ENCODE measurements at regions not wholly inside any gene's neighbourhood (a gene's known extent, or its start where the extent isn't known, plus 50 kb on each side); places are given as distances from the start of the nearest gene placed in this dataset.
A peak's percentile ranks its signal among the peaks of the same experiment; 100 is the strongest.

DNA sequence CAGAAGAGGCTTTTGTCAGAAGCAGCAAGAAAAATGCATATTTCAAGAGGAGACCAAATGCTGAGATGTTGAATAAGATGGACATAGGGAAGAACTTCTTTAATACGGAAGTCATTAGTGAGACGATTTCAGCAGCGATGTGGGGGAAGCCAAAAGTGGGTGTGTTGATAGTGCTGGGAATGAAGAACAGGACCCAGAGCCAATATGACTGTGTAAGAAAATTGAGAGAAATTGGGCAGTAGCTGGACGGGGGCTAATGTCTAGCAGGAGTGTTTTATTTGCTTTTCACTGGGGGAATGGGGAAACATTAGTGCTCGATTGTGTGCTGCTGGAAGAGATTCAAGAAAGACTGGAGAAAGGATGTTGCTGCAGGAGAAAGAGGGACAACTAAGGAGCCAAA lies 788.7 kb upstream of the KLHL29 start:
- no peak for DNase-seq (ENCODE audit: low spot score)

DNA sequence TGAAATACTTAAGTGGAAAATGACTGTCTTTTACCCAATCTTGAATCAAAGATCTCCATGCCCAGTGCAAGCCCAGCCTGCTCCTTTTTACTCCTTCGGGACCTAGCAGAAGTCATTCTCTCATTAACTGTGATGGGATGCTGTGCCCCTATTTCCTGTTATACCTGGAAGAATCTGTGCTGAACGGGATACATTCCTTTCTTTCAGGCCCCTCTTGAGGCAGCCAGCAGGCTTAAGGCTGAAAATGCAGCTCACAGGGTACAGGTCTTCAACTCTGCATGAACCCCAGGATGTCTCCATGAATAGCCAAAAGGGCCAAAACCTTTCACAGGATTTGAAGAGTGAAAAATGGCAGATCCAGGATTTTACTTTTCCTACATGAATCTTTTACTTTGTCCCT lies 784.8 kb upstream of the KLHL29 start:
- no peak for DNase-seq (ENCODE audit: low spot score)

DNA sequence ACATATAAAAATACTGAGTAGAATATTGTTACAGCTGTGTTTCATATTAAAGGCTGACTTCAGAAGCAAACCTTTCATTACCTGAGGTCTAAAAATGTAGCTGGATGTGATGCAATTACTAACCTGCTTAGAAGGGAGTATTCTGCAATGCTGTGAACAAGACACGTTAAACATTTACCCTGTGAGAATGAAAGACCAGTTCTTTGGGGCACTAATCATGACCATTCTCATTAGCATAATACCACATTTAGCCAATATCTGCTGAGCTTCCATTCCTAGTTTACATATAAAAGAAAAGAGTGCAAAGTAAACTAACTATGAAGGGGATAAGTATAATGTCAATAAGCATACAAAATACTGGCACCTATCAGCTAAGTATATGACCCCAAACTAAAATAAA lies 784.0 kb upstream of the KLHL29 start:
- no peak for DNase-seq (ENCODE audit: low spot score)

DNA sequence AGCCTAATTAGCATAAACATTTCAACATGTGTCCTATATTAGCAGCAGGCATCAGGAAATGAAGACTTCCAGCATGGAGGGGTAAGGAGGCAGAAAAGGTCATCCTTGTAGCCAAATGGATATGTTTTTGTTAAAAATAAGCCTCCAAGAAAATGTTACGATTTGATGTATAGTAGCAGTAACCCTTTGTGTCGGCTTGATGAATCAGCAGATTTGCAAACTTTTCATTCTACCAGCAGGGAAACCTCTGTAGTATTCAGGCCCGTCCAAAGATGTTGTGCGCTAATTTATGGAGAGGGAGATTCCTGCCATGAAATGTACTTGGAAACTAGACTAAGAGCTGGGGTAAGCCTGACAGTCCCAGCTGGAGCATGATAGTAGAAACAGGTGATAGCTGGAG lies 780.8 kb upstream of the KLHL29 start:
- no peak for DNase-seq (ENCODE audit: low spot score)

DNA sequence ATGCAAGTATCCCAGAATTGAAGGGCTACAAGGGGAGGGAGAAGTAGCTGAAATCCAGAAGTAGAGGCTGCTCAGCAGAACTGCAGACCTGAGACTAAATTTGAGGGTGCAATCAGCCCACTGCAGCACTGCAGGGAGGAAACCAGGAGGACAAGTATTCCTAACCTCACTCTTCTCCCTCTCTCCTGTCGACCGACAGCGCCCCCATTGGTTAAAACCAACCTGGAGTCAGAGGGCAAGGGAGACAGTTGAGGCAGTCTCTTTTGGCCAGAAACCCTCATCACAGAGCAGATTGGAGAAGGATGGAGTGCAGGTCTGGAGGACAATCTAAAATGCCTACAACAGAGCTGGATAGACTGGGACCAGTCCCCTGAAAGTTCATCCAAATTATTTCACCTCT lies 768.9 kb upstream of the KLHL29 start:
- no peak for DNase-seq (ENCODE audit: low spot score)

DNA sequence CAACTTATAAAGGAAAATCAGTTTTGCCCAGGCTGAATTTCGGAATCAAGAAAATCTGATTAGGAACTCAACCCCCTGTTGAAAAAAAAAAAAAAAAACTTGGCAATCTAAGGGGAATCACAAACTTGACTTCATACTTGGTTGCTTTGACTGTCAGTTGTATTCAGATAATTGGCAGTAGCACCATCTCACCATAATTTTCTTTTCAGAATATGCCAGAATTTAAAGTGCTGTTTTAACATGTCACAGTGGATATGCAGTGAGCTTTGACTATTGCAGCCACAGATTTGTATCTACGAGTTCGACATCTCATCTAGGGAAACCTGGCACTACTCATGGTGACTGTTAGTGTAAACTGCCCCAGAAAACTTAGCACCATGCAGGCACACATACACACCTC lies 761.4 kb upstream of the KLHL29 start:
- DNase-seq (ENCODE audit: low spot score), result no peak

DNA sequence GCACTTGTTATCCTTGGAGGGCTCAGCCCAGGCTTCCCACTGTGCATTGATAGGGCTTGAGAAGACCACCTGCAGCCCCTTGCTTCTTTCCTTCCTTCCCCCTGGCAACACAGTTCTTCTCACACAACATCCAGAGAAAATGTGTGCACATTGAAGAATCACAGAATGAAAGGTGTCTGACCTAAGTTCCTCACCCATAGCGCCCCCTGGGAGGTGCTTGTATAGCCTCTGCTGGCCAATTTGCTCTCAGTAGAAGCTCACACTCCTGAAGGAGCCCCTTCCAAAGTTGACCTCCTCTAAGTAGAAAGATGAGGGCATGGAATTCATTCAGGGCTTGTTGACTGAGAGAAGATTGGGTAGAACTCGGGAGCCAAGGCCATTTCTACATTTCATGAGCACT lies 758.4 kb upstream of the KLHL29 start:
- DNase-seq (ENCODE audit: low spot score), result no peak

DNA sequence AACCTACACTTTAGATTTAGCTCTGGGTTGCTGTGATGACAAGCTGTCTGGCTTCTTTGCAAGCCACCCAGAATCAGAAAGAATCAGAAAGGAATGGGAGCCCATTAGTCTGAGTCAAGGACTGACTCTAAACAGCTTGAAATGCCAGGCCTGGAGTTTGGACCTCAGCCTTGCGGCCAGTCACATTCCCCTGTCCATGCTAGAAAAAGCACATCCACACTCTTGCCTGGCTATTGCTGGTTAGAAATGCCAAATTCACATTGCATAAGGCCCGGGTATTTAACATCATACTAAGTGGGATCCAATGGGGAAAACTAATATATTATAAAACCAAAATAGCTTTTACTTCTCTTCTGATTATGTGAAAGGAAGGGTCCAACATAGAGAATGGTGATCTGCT lies 756.8 kb upstream of the KLHL29 start:
- DNase-seq (ENCODE audit: low spot score), result no peak

DNA sequence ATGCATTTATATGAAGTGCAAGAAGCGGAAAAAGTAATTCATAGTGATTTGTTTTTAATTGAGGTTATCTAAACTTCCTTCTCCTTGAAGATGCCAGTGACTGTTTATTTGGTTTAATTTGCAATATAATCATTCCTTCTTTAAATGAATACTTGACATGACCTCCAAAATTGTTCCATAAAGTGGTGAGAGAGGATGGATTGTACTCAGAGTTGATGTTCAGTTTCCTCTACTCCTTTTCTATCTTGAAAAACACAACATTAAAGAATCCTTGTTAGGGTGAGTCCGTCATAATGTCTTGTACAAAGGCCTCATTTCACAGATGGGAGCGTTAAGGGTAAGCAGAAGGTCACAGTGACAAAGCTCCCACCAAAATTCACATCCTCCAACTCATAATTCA lies 756.1 kb upstream of the KLHL29 start:
- DNase-seq (ENCODE audit: low spot score), result no peak

DNA sequence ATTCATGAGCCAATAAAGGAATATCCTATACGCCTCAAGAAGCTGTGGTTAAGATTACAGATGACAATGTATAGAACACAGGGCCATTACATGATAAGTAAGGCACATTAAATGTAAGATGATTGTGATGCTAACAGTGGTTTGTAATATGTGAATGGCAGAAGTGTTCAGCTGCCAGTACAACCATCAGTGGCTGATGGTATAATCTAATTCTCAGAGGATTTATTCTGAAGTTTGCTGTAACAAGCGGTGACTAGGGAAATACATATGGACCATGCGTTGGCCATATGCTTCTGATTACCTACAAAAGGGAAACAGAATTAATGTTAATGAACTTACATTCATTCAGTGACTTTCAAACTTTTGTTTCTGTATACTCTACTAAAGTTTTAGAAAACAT lies 750.8 kb upstream of the KLHL29 start:
- no peak for DNase-seq (ENCODE audit: low spot score)

DNA sequence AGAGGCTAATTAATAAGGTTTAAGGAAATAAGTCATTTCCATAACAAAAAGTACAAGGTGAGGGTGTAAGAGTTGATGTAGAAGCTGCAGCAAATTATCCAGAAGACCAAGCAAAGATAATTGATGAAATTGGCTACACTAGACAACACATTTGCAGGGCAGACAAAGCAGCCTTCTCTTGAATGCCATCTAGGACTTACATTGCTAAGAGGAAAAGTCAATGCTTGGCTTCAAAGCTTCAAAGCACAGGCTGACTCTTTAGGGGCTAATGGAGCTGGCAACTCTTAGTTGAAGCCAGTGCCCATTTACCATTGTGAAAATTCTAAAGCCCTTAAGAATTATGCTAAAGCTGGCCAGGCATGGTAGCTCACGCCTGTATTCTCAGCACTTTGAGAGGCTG lies 728.6 kb upstream of the KLHL29 start:
- DNase-seq (ENCODE audit: low spot score), result no peak

DNA sequence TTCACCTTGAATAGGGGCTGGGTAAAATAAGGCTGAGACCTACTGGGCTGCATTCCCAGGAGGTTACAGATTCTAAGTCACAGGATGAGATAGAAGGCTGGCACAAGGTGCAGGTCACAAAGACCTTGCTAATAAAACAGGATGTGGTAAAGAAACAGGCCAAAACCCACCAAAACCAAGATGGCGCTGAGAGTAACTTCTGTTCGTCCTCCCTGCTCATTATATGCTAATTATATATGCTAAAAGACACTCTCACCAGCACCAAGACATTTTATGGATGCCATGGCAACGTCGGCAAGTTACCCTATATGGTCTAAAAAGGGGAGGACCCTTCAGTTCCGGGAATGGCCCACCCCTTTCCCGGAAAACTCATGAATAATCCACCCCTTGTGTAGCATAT lies 711.5 kb upstream of the KLHL29 start:
- DNase-seq (ENCODE audit: low spot score), result no peak

DNA sequence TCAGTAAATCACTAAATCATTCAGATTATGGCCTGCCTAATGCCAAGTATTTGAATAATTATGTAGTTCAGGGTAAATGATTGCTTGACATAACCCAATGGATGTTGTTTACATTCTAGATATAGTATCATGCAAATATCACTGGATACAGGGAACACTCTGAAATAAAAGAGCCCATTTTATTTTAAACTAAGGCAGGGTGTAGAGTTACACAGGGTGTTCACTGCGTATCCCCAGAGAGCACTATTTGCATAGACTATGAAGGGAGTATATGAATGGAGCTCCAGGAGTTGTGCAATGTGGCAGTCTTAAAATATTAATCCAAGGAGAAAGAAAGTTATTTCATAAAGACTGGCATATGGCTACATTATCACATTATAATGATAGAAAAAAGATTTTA lies 701.1 kb upstream of the KLHL29 start:
- DNase-seq (ENCODE audit: low spot score), result no peak

DNA sequence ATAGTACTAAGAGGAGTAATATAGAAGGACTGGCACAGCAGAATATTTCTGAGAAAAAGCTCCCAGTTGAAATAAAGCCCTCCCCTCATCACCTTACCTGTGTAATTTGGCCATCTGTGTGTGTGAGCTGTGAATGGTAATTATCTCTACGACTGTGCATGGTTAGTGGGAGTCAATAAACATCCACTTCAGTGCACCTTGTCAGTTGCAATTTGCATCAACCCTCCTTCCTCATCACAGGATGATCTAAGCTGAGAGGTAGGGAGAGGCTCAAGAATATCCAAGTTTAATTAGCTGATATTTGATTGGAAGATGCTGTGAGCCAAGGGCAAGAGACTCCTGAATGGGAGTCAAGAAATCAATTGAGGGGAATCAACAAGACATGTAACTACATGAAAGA lies 694.9 kb upstream of the KLHL29 start:
- DNase-seq (ENCODE audit: low spot score), result no peak

DNA sequence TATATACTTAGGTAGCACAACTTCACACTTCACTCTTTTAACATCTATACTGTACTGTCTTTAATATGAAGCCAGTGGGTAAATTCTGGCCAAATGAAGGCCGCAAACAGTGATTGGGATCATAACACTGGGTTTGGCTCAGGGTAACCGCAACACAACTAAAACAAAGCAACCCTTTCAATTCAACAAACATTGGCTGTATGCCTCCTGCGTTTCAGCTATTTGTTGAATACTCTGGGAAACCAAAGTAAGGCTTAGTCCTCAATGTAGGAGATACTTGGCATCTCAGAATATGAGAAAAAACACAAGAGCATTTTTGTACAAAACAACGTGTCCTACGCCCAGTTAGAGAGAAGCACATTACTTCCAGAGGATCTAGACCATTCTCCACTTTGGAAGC lies 693.3 kb upstream of the KLHL29 start:
- peak; percentile 64 for DNase-seq (ENCODE audit: low spot score)

DNA sequence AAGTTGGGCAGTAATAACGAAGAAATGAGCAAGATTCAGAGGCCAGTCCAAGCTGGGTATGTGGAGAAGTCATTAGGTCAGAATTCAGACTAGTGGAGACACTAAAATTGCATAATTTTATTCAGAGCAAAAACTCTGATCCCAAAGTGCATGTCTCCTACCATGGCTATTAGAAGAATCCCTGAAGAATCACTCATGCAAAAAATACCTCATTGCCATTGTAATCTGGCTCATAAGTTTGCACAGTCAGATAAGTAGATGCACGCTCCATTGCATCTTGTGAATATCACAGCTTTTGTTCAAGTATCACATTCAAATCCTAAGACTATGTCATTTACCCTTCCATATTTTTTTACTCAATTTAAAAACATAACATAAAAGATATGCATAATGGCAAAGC lies 692.2 kb upstream of the KLHL29 start:
- DNase-seq (ENCODE audit: low spot score), result no peak

DNA sequence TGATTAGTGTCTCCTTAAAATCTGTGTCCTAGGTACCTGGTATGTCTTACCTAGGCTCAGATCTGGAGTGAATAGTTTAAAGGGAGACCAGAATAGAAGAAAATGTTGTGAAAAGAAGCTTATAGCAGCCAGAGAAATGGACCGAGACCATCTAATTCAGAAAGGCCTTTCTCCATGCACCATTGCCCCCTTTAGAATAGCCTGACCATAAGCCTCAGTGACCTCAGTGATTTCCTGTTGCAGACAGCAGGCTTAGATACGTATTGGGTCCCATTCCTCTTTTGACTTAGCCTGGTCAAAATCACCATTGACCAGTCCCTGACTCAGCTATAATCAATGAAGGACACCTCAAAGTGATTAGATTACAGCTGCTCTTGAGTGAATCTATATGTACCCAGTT lies 690.7 kb upstream of the KLHL29 start:
- no peak for DNase-seq (ENCODE audit: low spot score)

DNA sequence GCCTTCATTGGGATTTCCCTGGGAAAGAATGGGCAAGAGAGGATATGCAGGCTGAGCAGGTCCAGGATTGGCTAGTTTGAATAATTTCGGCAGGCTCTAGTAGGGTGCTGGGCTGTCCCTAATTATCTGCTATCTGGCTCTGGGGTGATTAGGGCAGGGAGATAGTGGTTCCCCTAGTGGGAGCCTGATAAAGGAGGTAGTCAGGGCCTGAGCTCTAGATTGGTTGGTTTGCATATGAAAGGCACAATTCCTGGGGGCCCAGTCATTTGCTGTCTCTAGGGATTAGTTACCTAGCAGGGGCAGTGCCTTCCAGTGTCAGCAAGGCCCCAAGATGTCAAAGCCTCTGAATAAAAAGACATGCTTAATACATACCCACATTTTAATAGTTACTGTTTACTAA lies 690.1 kb upstream of the KLHL29 start:
- no peak for DNase-seq (ENCODE audit: low spot score)

DNA sequence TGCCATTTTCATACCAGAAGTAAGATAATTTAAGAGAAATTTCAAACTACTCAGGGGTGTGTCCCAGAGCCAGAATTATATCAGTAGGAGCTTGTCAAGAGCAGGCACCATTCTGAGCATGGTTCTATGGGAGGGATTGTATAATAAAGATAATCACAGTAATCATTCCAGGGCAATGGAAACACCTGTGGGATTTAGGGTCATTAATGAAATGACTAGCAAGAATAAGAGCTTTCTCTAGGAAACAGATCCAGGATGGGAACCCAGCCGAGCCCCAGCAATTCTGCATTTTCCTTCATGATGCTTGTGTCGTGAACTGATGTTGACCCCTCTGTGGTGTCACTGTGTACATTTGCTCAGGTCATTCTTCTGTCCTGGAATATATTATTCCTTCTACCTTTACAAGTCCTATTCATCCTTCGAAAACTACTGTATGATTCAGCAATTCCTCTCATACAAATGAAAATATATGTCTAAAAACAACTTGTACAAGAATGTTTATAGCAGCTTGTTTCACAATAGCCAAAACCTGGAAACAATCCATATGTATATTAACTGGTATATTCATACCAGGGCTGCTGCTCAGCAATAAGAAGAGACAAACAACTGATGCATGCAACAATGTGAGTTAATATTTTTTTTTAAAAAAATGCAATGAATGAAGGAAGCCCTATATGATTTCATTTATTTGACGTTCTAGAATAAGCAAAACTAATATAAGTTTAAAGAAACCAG lies 687.8 kb upstream of the KLHL29 start:
- DNase-seq (ENCODE audit: low spot score), result no peak

DNA sequence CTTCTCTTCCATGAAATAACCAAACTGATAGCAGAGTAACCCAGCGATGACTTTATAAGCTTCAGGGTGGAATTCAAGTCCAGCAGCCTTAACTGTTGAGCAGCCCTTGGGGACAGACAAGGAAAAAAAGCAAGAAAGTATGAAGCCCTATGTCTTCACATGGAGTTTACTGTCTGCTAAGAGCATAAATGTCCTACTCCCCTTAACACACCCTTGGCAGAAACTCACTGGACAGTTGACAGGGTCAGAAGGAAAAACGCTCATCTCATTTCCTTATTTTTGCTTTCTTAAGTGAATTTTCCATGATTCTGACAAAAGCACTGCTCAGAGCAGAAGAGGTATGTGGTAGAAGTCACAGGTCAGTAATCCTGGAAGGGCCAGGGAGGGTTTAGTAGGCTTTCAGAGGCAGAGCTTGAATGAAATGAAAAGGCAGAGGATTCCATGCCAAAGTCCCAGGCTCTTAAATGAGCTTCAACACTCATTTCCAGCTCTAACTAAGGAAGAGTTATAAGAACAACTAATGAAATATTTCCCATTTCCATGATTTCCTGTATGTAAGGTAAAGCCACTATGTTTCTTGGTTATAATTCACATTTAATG lies 683.3 kb upstream of the KLHL29 start:
- DNase-seq (ENCODE audit: low spot score), result no peak

DNA sequence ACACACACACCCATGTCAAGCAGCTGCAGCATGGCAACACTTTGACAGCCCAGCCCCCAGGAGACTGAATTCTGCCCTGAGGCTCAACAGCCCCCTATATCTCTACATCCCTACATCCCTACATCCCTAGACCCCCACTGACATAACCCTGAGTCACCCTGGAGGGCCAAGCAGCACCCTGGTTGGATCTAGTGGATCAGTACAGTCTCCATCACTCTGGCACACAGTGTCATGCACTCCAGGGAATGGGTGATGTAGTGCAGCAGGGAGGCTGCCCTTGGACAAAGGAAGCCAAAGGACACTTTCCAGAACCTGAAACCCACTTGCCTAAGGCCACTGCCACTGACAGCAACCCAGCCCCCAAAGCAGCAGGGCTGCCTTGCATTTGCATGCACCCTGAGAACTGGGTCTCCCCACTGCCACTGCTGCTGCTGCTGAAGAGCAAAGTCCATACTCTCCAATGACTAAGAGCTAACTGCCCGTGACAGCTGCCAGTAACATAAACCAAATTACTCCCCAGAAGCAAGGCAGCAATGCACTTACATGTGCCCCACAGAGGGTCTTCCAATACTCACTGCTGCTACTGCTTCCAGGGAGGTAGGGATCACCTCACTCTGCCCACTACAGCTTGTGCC lies 681.6 kb upstream of the KLHL29 start:
- no peak for DNase-seq (ENCODE audit: low spot score)

DNA sequence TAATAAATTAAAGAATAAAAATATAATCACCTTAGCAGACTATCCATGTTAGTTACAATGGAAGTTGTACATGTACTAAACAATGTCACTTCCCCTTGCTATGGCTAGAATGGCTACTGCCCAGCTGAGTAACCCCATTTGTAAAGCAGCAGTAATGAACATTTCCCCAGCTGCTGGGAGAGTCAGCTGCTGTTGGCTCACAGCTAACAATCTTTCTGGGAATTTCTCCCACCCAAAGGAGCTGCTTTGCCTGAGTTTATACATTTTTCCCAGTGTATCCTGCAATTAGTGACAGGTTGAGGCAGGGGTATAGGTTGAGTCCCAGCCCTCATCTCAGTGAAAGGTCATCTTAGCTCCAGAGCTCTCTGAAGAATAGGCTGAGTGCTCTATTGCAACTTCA lies 665.6 kb upstream of the KLHL29 start:
- no peak for DNase-seq (ENCODE audit: low spot score)

DNA sequence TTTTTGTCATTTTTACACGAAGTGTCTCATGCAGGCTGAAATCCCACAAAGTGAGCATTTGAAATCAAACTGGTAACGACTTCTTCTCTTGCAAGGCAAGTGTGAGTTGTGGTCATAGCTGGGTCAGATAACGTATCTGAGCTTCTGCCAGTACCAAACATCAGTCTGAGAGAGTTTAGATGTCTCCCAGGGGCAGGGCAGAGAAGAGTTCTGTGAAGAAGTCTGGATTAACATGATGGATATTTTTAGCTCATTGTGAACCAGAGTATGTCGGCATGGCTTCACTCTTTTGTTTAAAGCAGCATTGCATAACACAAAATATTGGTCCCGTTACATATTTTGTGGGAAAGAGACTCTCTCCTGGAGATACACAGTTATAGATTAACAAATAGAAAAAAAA lies 655.5 kb upstream of the KLHL29 start:
- DNase-seq (ENCODE audit: low spot score), result no peak
